ENCODE measurements at regions not wholly inside any gene's neighbourhood (a gene's known extent, or its start where the extent isn't known, plus 50 kb on each side); places are given as distances from the start of the nearest gene placed in this dataset.

GRCh38 chr7:156547884-156548561 lies 92.6 kb upstream of the RNF32 start:
- Histone ChIP-seq H3K27me3 (no peaks in the 10 kb centered on the region), H3K4me3 (no peak overlapping the region), H3K9me3 (peaks cover 0 to 19% (median 0%) of the 10 kb centered on the region in 3 donors), H3K36me3 (no peaks in the 10 kb centered on the region), H3K4me1 (no peaks in the 10 kb centered on the region), H3K27ac (no peak overlapping the region)
- no peak for ATAC-seq
- TF ChIP-seq POLR2AphosphoS5 (IDR thresholded peaks at IDR 0.05) (no peak), EP300 (IDR thresholded peaks at IDR 0.05) (no peak), POLR2A (IDR thresholded peaks at IDR 0.05) (no peak), CTCF (IDR thresholded peaks at IDR 0.05) (no peak)
- 67 to 79% methylated on average over 8 to 14 of the region's 20 CpGs for WGBS, 2 donors (ENCODE audit: low coverage in 1 of 2)

- Histone ChIP-seq H3K4me3 (no peak overlapping the region), H3K36me3 (no peaks in the 10 kb centered on the region), H3K9me3 (peaks cover 0 to 19% (median 0%) of the 10 kb centered on the region in 3 donors), H3K4me1 (no peaks in the 10 kb centered on the region), H3K27me3 (no peaks in the 10 kb centered on the region), H3K27ac (no peak overlapping the region)
- TF ChIP-seq EP300 (IDR thresholded peaks at IDR 0.05), result no peak
- no peak for TF ChIP-seq POLR2AphosphoS5 (IDR thresholded peaks at IDR 0.05)
- TF ChIP-seq POLR2A (IDR thresholded peaks at IDR 0.05), result no peak
- TF ChIP-seq CTCF (IDR thresholded peaks at IDR 0.05), result no peak
- ATAC-seq, result no peak
- WGBS, 2 donors (ENCODE audit: low coverage in 1 of 2), result 29 to 53% methylated on average over 6 to 8 of the region's 9 CpGs
These were observed 94.6 kb upstream of the RNF32 start for GRCh38 chr7:156545979-156546378.

GRCh38 chr7:156544919-156545715 lies 95.5 kb upstream of the RNF32 start:
- TF ChIP-seq POLR2AphosphoS5 (IDR thresholded peaks at IDR 0.05), result no peak
- TF ChIP-seq CTCF (IDR thresholded peaks at IDR 0.05), result no peak
- no peak for TF ChIP-seq POLR2A (IDR thresholded peaks at IDR 0.05)
- no peak for TF ChIP-seq EP300 (IDR thresholded peaks at IDR 0.05)
- peaks cover 5% of the 10 kb centered on the region for H3K27me3 ChIP-seq
- H3K9me3 ChIP-seq, result peaks cover 0 to 19% (median 0%) of the 10 kb centered on the region in 3 donors
- WGBS, 2 donors (ENCODE audit: low coverage in 1 of 2), result 83 to 95% methylated on average over 6 to 9 of the region's 11 CpGs
- no peaks in the 10 kb centered on the region for H3K4me1 ChIP-seq
- ATAC-seq, result no peak
- no peak overlapping the region for H3K4me3 ChIP-seq
- no peak overlapping the region for H3K27ac ChIP-seq
- H3K36me3 ChIP-seq, result no peaks in the 10 kb centered on the region

GRCh38 chr7:156543699-156544598 lies 96.6 kb upstream of the RNF32 start:
- Histone ChIP-seq H3K4me1 (no peaks in the 10 kb centered on the region), H3K4me3 (no peak overlapping the region), H3K27me3 (peaks cover 5% of the 10 kb centered on the region), H3K36me3 (no peaks in the 10 kb centered on the region), H3K9me3 (peaks cover 0 to 10% (median 0%) of the 10 kb centered on the region in 3 donors), H3K27ac (no peak overlapping the region)
- ATAC-seq, result no peak
- TF ChIP-seq POLR2AphosphoS5 (IDR thresholded peaks at IDR 0.05) (no peak), EP300 (IDR thresholded peaks at IDR 0.05) (no peak), CTCF (IDR thresholded peaks at IDR 0.05) (no peak), POLR2A (IDR thresholded peaks at IDR 0.05) (no peak)
- 60 to 82% methylated on average over 17 to 20 of the region's 33 CpGs for WGBS, 2 donors (ENCODE audit: low coverage in 1 of 2)
